ENCODE measurements at regions not wholly inside any gene's neighbourhood (a gene's known extent, or its start where the extent isn't known, plus 50 kb on each side); places are given as distances from the start of the nearest gene placed in this dataset.

DNA sequence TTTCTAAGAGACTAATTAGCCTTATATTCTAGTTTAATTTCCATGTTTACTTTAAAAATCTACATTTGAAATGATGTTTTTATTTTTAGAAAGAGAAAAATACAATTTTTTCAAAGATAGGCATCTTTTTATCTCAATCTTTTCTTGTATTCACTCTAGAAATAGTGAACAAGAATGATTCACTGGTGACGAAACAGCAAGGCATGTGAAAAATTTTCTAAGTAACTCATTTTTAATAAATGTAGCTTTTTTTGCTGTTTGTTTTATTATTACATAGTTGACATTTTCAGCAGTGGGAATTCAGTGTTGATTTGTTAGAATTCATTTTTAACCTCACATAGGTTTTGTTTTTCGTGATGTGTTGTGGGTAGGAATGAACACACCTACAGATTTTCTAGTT lies 1226.4 kb downstream of the NSUN3 start:
- Histone ChIP-seq H2AFZ (ENCODE audit: low read length) (no peak overlapping the region), H3K4ac (replicated peaks; ENCODE audit: insufficient read length, low read depth, low read length) (no peak overlapping the region), H3K36me3 (ENCODE audit: control insufficient read depth in 2 of 4, insufficient read depth in 4 of 4, low read length in 3 of 4) (no peaks in the 10 kb centered on the region), H3K27ac (ENCODE audit: low read depth, low read length) (no peak overlapping the region), H2BK120ac (replicated peaks; ENCODE audit: low read depth, low read length) (no peak overlapping the region), H4K5ac (ENCODE audit: insufficient read length, low read depth, low read length) (no peak overlapping the region), H3K14ac (ENCODE audit: insufficient read length) (no peak overlapping the region), H3K27me3 (replicated peaks in 1 of 4; ENCODE audit: control insufficient read depth in 3 of 4, extremely low read depth in 1 of 4, insufficient read depth in 3 of 4, low read length in 3 of 4) (no peaks in the 10 kb centered on the region), H3K4me3 (ENCODE audit: extremely low read depth in 1 of 4, insufficient read depth in 2 of 4, low read depth in 3 of 4, low read length in 4 of 4) (no peak overlapping the region), H4K8ac (ENCODE audit: extremely low read depth, insufficient read depth, low read length) (no peak overlapping the region), H4K91ac (replicated peaks; ENCODE audit: insufficient read length, low read length) (no peak overlapping the region), H3K9ac (replicated peaks in 1 of 4; ENCODE audit: extremely low read depth in 1 of 4, low read depth in 3 of 4, low read length in 3 of 4) (no peak overlapping the region), H2BK5ac (ENCODE audit: low read depth, low read length) (no peak overlapping the region), H3K18ac (ENCODE audit: extremely low read depth, low read length) (no peak overlapping the region), H2BK20ac (ENCODE audit: low read length) (no peak overlapping the region), H2BK15ac (ENCODE audit: low read length) (no peak overlapping the region), H3K4me1 (replicated peaks in 1 of 4; ENCODE audit: control insufficient read depth in 3 of 4, insufficient read depth in 4 of 4, low read length in 3 of 4) (no peaks in the 10 kb centered on the region), H2AK5ac (ENCODE audit: low read depth, low read length) (no peak overlapping the region), H2BK12ac (ENCODE audit: low read depth, low read length) (no peak overlapping the region), H3K23me2 (ENCODE audit: low read depth, low read length) (no peaks in the 10 kb centered on the region), H3K23ac (ENCODE audit: insufficient read length) (no peak overlapping the region), H3K56ac (replicated peaks; ENCODE audit: insufficient read length, low read depth, low read length) (no peak overlapping the region), H3K79me2 (ENCODE audit: control insufficient read depth in 1 of 2, insufficient read depth in 2 of 2, low read length in 2 of 2) (no peaks in the 10 kb centered on the region), H3K4me2 (ENCODE audit: insufficient read depth in 1 of 2, low read depth in 2 of 2, low read length in 2 of 2) (no peak overlapping the region), H4K20me1 (replicated peaks in 1 of 2; ENCODE audit: control insufficient read depth in 1 of 2, insufficient read depth in 2 of 2, low read length in 2 of 2) (no peaks in the 10 kb centered on the region), H3K79me1 (ENCODE audit: low read depth, low read length) (no peaks in the 10 kb centered on the region), H3K9me3 (ENCODE audit: insufficient read depth in 2 of 2, low read depth in 1 of 2, low read length in 1 of 2) (peaks cover 9 to 16% of the 10 kb centered on the region in 2 experiments; a peak in 2 of 4 replicates)
- 94% methylated on average over 2 of the region's 2 CpGs; no CpG with 5 or more reads in 1 of the 2 experiments for WGBS, 2 experiments (ENCODE audit: extremely low coverage in 1 of 2, insufficient coverage in 1 of 2, insufficient read length in 1 of 2, insufficient replicate concordance in 2 of 2, low coverage in 1 of 2, low lambda C conversion rate in 2 of 2, missing lambda C conversion rate in 1 of 2)
- DNase-seq (ENCODE audit: low read depth in 1 of 2, low spot score in 2 of 2), result no peak
- ChIA-PET CTCF (ENCODE audit: partially characterized antibody) (no interaction called here), POLR2A (ENCODE audit: partially characterized antibody) (no interaction called here)
- FAIRE-seq, result no peak
- TF ChIP-seq SIX5 (IDR thresholded peaks at IDR 0.05; ENCODE audit: low read depth, low read length) (no peak), HDAC6 (IDR thresholded peaks at IDR 0.05; ENCODE audit: low read depth, low read length) (no peak), CHD1 (IDR thresholded peaks at IDR 0.05; ENCODE audit: low read depth, low read length) (no peak), CHD2 (IDR thresholded peaks at IDR 0.05; ENCODE audit: low read length) (no peak), SUZ12 (IDR thresholded peaks at IDR 0.05; ENCODE audit: low read length) (no peak), JUN (IDR thresholded peaks at IDR 0.05; ENCODE audit: low read depth, low read length) (no peak), RXRA (IDR thresholded peaks at IDR 0.05; ENCODE audit: insufficient read depth, low read depth, low read length) (no peak), SIRT6 (IDR thresholded peaks at IDR 0.05; ENCODE audit: low read length) (no peak), TCF12 (IDR thresholded peaks at IDR 0.05; ENCODE audit: low read depth, low read length) (no peak), BCL11A (IDR thresholded peaks at IDR 0.05; ENCODE audit: low read depth in 2 of 2, low read length in 2 of 2) (no peak), KDM1A (IDR thresholded peaks at IDR 0.05; ENCODE audit: borderline replicate concordance, low read length) (no peak)
- TF ChIP-seq, protein P1, sequence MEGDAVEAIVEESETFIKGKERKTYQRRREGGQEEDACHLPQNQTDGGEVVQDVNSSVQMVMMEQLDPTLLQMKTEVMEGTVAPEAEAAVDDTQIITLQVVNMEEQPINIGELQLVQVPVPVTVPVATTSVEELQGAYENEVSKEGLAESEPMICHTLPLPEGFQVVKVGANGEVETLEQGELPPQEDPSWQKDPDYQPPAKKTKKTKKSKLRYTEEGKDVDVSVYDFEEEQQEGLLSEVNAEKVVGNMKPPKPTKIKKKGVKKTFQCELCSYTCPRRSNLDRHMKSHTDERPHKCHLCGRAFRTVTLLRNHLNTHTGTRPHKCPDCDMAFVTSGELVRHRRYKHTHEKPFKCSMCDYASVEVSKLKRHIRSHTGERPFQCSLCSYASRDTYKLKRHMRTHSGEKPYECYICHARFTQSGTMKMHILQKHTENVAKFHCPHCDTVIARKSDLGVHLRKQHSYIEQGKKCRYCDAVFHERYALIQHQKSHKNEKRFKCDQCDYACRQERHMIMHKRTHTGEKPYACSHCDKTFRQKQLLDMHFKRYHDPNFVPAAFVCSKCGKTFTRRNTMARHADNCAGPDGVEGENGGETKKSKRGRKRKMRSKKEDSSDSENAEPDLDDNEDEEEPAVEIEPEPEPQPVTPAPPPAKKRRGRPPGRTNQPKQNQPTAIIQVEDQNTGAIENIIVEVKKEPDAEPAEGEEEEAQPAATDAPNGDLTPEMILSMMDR (IDR thresholded peaks at IDR 0.05; ENCODE audit: control extremely low read depth in 1 of 3, insufficient read depth in 1 of 3, low read depth in 1 of 3, low read length in 3 of 3), result no peak

All from H1 (cell line).